ENCODE measurements at regions not wholly inside any gene's neighbourhood (a gene's known extent, or its start where the extent isn't known, plus 50 kb on each side); places are given as distances from the start of the nearest gene placed in this dataset.

DNA sequence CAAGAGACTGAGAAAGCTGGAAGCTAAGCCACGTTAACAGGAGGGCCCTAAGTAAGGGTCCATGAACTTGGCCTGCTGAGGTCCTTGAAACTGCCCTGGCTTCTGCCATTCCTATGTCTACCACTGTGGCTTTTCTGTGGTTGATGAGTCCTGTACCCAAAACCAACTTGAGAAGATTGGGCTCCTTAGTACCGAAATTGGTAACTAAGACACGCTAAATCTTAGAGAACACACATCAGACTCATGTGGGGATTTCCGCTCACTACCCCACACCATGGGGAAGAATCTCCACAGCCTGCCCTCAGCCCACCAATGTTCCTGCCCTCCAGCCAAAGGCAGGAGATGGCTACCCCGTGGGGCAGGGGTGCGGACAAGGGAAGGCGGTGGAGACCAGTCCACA, 232.9 kb downstream of the SPTSSA start:
- POLR2A ChIA-PET, result no interaction called here
- H3K27me3 ChIP-seq (ENCODE audit: control insufficient read depth in 2 of 2, insufficient read depth in 2 of 2, low read length in 2 of 2), result peaks cover under 1 to 2% of the 10 kb centered on the region in 2 experiments
- H3K9me1 ChIP-seq (replicated peaks; ENCODE audit: control insufficient read depth, extremely low read depth, insufficient read depth, low read length), result no peaks in the 10 kb centered on the region
- TF ChIP-seq FOS (IDR thresholded peaks at IDR 0.05; ENCODE audit: borderline replicate concordance, insufficient read depth, low read length), result no peak
- no peak for TF ChIP-seq CTCF (IDR thresholded peaks at IDR 0.05; ENCODE audit: extremely low read depth in 1 of 2, insufficient read depth in 1 of 2, low read depth in 1 of 2, low read length in 2 of 2)
- no peak for TF ChIP-seq MYC (IDR thresholded peaks at IDR 0.05; ENCODE audit: low read depth, low read length)
- no peak for TF ChIP-seq POLR2AphosphoS5 (IDR thresholded peaks at IDR 0.05; ENCODE audit: insufficient read depth, low read depth, low read length)
- TF ChIP-seq GATA2 (IDR thresholded peaks at IDR 0.05; ENCODE audit: insufficient read depth, insufficient read length, low read depth, low read length), result no peak
- FAIRE-seq, result no peak
- no peaks in the 10 kb centered on the region for H3K79me2 ChIP-seq (ENCODE audit: control insufficient read depth, insufficient read depth, low read length)
- no peak for DNase-seq (ENCODE audit: low read depth, low spot score)
- intact Hi-C loops (cut with micrococcal nuclease), result loop anchor here (5.0 kb wide), 3 partner anchors 73 to 132 kb away; no protein-coding TSS in a partner anchor
- no TSS peak for BruUV-seq (replicated peaks)
- H3K36me3 ChIP-seq (ENCODE audit: control insufficient read depth in 2 of 2, extremely low read depth in 1 of 2, insufficient read depth in 2 of 2, low read length in 2 of 2), result no peaks in the 10 kb centered on the region
- H3K4me2 ChIP-seq (ENCODE audit: insufficient read depth, low read length), result no peak overlapping the region
- dilution Hi-C loops (cut with MboI; ENCODE audit: extremely low pct_ligation_motif_present, low sequenced_read_pairs), result no loop called here
- no peaks in the 10 kb centered on the region for H3K9me3 ChIP-seq (replicated peaks; ENCODE audit: control insufficient read depth, insufficient read depth, low read length)
- H2AFZ ChIP-seq (ENCODE audit: low read depth, low read length), result no peak overlapping the region
- H3K9ac ChIP-seq (replicated peaks; ENCODE audit: extremely low read depth, insufficient read depth, low read length), result no peak overlapping the region
- H3K4me1 ChIP-seq (ENCODE audit: control insufficient read depth, extremely low read depth, insufficient read depth, low read length), result no peaks in the 10 kb centered on the region
- no peaks in the 10 kb centered on the region for H4K20me1 ChIP-seq (replicated peaks; ENCODE audit: control insufficient read depth, extremely low read depth, insufficient read depth, low read length)
- CTCF ChIA-PET, result interaction anchor here (1.1 to 2.7 kb wide), 8 partner anchors 10 to 1653 kb away, joined by 4 to 27 read pairs (median 8); no protein-coding TSS in a partner anchor
- no peak overlapping the region for H3K4me3 ChIP-seq (replicated peaks in 1 of 3; ENCODE audit: insufficient read depth in 1 of 3, low read depth in 1 of 3, low read length in 3 of 3)
- H3K27ac ChIP-seq (ENCODE audit: insufficient read depth, low read depth, low read length), result no peak overlapping the region

DNA sequence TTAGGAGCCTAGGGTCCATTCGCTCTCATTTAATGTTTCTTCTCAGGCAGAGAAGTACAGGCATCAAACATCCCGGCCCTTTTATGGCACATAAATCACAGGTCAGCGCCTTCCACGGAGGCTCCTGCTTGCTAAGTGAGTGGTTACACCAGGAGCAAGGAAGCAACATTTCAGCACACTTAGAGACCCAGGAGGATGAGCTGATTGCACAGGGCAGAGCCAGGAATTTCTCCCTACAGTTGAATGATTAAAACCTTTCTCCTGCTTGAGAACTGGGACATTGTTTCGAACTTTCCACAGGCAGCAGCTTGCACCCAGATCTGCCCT, 233.4 kb downstream of the SPTSSA start:
- intact Hi-C loops (cut with micrococcal nuclease), result loop anchor here (1.0 to 5.0 kb wide), 6 partner anchors 74 to 1652 kb away; no protein-coding TSS in a partner anchor

More for the DNA sequence above, 233.4 kb downstream of the SPTSSA start:
- Histone ChIP-seq H3K4me3 (replicated peaks in 1 of 3; ENCODE audit: insufficient read depth in 1 of 3, low read depth in 1 of 3, low read length in 3 of 3) (no peak overlapping the region), H4K20me1 (replicated peaks; ENCODE audit: control insufficient read depth, extremely low read depth, insufficient read depth, low read length) (no peaks in the 10 kb centered on the region), H3K27me3 (ENCODE audit: control insufficient read depth in 2 of 2, insufficient read depth in 2 of 2, low read length in 2 of 2) (peaks cover 2 to 3% of the 10 kb centered on the region in 2 experiments), H3K27ac (ENCODE audit: insufficient read depth, low read depth, low read length) (no peak overlapping the region), H3K9me1 (replicated peaks; ENCODE audit: control insufficient read depth, extremely low read depth, insufficient read depth, low read length) (no peaks in the 10 kb centered on the region), H3K9ac (replicated peaks; ENCODE audit: extremely low read depth, insufficient read depth, low read length) (no peak overlapping the region), H2AFZ (ENCODE audit: low read depth, low read length) (no peak overlapping the region), H3K9me3 (replicated peaks; ENCODE audit: control insufficient read depth, insufficient read depth, low read length) (no peaks in the 10 kb centered on the region), H3K4me2 (ENCODE audit: insufficient read depth, low read length) (no peak overlapping the region), H3K36me3 (ENCODE audit: control insufficient read depth in 2 of 2, extremely low read depth in 1 of 2, insufficient read depth in 2 of 2, low read length in 2 of 2) (no peaks in the 10 kb centered on the region), H3K4me1 (ENCODE audit: control insufficient read depth, extremely low read depth, insufficient read depth, low read length) (no peaks in the 10 kb centered on the region), H3K79me2 (ENCODE audit: control insufficient read depth, insufficient read depth, low read length) (no peaks in the 10 kb centered on the region)
- TF ChIP-seq GATA2 (IDR thresholded peaks at IDR 0.05; ENCODE audit: insufficient read depth, insufficient read length, low read depth, low read length) (no peak), MYC (IDR thresholded peaks at IDR 0.05; ENCODE audit: low read depth, low read length) (no peak), EZH2 (IDR thresholded peaks at IDR 0.05; ENCODE audit: borderline replicate concordance, low read depth, low read length, severe bottlenecking) (no peak), POLR2AphosphoS5 (IDR thresholded peaks at IDR 0.05; ENCODE audit: insufficient read depth, low read depth, low read length) (no peak), POLR2A (IDR thresholded peaks at IDR 0.05; ENCODE audit: low read depth, low read length) (no peak), CTCF (IDR thresholded peaks at IDR 0.05; ENCODE audit: extremely low read depth in 1 of 2, insufficient read depth in 1 of 2, low read depth in 1 of 2, low read length in 2 of 2) (no peak), MAX (IDR thresholded peaks at IDR 0.05; ENCODE audit: insufficient read depth, insufficient read length) (no peak), JUN (IDR thresholded peaks at IDR 0.05; ENCODE audit: borderline replicate concordance, insufficient read depth, insufficient read length, low read depth) (no peak), FOS (IDR thresholded peaks at IDR 0.05; ENCODE audit: borderline replicate concordance, insufficient read depth, low read length) (no peak)
- dilution Hi-C loops (cut with MboI; ENCODE audit: extremely low pct_ligation_motif_present, low sequenced_read_pairs), result no loop called here
- CTCF ChIA-PET, result interaction anchor here (0.7 to 2.7 kb wide), 16 partner anchors 8 to 1662 kb away, joined by 3 to 27 read pairs (median 4); no protein-coding TSS in a partner anchor
- BruUV-seq (replicated peaks), result no TSS peak
- POLR2A ChIA-PET, result no interaction called here
- FAIRE-seq (no peak), DNase-seq (ENCODE audit: low read depth, low spot score) (no peak)

Measured in endothelial cell of umbilical vein (primary cell).